Nephron (organoid): ENCODE measurements at regions not wholly inside any gene's neighbourhood (a gene's known extent, or its start where the extent isn't known, plus 50 kb on each side); places are given as distances from the start of the nearest gene placed in this dataset.

Experiments used
- H3K27ac Mint-ChIP-seq, 3 experiments: 2 replicates each; pipeline ENCODE4 v1.8.0; 2020; ENCODE audit warnings: mixed read lengths in 3 of 3, mild to moderate bottlenecking in 2 of 3, moderate library complexity in 1 of 3
- H3K27me3 Mint-ChIP-seq: 2 replicates; pipeline ENCODE4 v1.8.0; 2021; ENCODE audit warnings: low read depth, mild to moderate bottlenecking, moderate library complexity, mixed read lengths
- H3K36me3 Mint-ChIP-seq: 2 replicates; pipeline ENCODE4 v1.8.0; 2020; ENCODE audit warnings: low read depth, mixed read lengths
- H3K4me1 Mint-ChIP-seq: 2 replicates; pipeline ENCODE4 v1.8.0; 2020; ENCODE audit warnings: mixed read lengths
- H3K4me3 Mint-ChIP-seq, 3 experiments: 2 replicates each; pipeline ENCODE4 v1.8.0; 2020; ENCODE audit warnings: mild to moderate bottlenecking in 3 of 3, mixed read lengths in 3 of 3, moderate library complexity in 2 of 3
- H3K9me3 Mint-ChIP-seq: 2 replicates; pipeline ENCODE4 v1.8.0; 2020; ENCODE audit warnings: mixed read lengths
- CTCF ChIP-seq, 3 experiments: fragments of 200-600 bp; sonication (generic); IDR thresholded peaks; one replicate each; pipeline ENCODE4 v1.5.0; 2021; ENCODE audit warnings: antibody characterized with exemption in 3 of 3; ENCODE audit not compliant: unreplicated experiment in 3 of 3

GRCh38 chr1:83794384-83794783 is 204.5 kb downstream of the TTLL7 start:
- no peaks in the 10 kb centered on the region for H3K9me3 Mint-ChIP-seq
- no peaks in the 10 kb centered on the region for H3K27me3 Mint-ChIP-seq
- no peak overlapping the region for H3K27ac Mint-ChIP-seq
- no peak for TF ChIP-seq CTCF (IDR thresholded peaks at IDR 0.05; ENCODE audit: unreplicated experiment in 3 of 3)
- H3K36me3 Mint-ChIP-seq = no peaks in the 10 kb centered on the region
- H3K4me3 Mint-ChIP-seq = no peak overlapping the region
- peaks cover 15% of the 10 kb centered on the region for H3K4me1 Mint-ChIP-seq

- Mint-ChIP-seq H3K9me3 (no peaks in the 10 kb centered on the region), H3K36me3 (no peaks in the 10 kb centered on the region), H3K27ac (no peak overlapping the region), H3K4me3 (no peak overlapping the region), H3K27me3 (no peaks in the 10 kb centered on the region), H3K4me1 (peaks cover 9% of the 10 kb centered on the region)
- TF ChIP-seq CTCF (IDR thresholded peaks at IDR 0.05; ENCODE audit: unreplicated experiment in 3 of 3) = no peak
Observed at GRCh38 chr1:83791821-83792437, 207.0 kb downstream of the TTLL7 start.

- H3K4me1 Mint-ChIP-seq = peaks cover 5% of the 10 kb centered on the region
- no peak overlapping the region for H3K4me3 Mint-ChIP-seq
- H3K27ac Mint-ChIP-seq = no peak overlapping the region
Observed at GRCh38 chr1:83790446-83790845, 208.5 kb downstream of the TTLL7 start.

GRCh38 chr1:83787246-83787998 is 211.5 kb downstream of the TTLL7 start:
- Mint-ChIP-seq H3K4me3 (no peak overlapping the region), H3K27ac (no peak overlapping the region), H3K4me1 (no peaks in the 10 kb centered on the region), H3K27me3 (no peaks in the 10 kb centered on the region), H3K9me3 (peaks cover 5% of the 10 kb centered on the region), H3K36me3 (no peaks in the 10 kb centered on the region)
- no peak for TF ChIP-seq CTCF (IDR thresholded peaks at IDR 0.05; ENCODE audit: unreplicated experiment in 3 of 3)

More at GRCh38 chr1:83790446-83790845, 208.5 kb downstream of the TTLL7 start:
- no peaks in the 10 kb centered on the region for H3K9me3 Mint-ChIP-seq
- no peaks in the 10 kb centered on the region for H3K36me3 Mint-ChIP-seq
- TF ChIP-seq CTCF (IDR thresholded peaks at IDR 0.05; ENCODE audit: unreplicated experiment in 3 of 3) = no peak
- no peaks in the 10 kb centered on the region for H3K27me3 Mint-ChIP-seq

- peaks cover 13% of the 10 kb centered on the region for H3K9me3 Mint-ChIP-seq
- H3K27ac Mint-ChIP-seq = no peak overlapping the region
- peaks cover 4% of the 10 kb centered on the region for H3K27me3 Mint-ChIP-seq
- H3K4me3 Mint-ChIP-seq = no peak overlapping the region
- no peaks in the 10 kb centered on the region for H3K4me1 Mint-ChIP-seq
- no peak for TF ChIP-seq CTCF (IDR thresholded peaks at IDR 0.05; ENCODE audit: unreplicated experiment in 3 of 3)
- no peaks in the 10 kb centered on the region for H3K36me3 Mint-ChIP-seq
Observed at GRCh38 chr1:83781667-83782066, 217.3 kb downstream of the TTLL7 start.

- Mint-ChIP-seq H3K4me3 (no peak overlapping the region), H3K4me1 (no peaks in the 10 kb centered on the region), H3K27ac (no peak overlapping the region), H3K27me3 (peaks cover 4% of the 10 kb centered on the region), H3K36me3 (no peaks in the 10 kb centered on the region), H3K9me3 (peaks cover 13% of the 10 kb centered on the region)
- no peak for TF ChIP-seq CTCF (IDR thresholded peaks at IDR 0.05; ENCODE audit: unreplicated experiment in 3 of 3)
Observed at GRCh38 chr1:83779565-83779964, 219.4 kb downstream of the TTLL7 start.
